MM.1S (cell line): ENCODE measurements at regions not wholly inside any gene's neighbourhood (a gene's known extent, or its start where the extent isn't known, plus 50 kb on each side); places are given as distances from the start of the nearest gene placed in this dataset.
A peak's percentile ranks its signal among the peaks of the same experiment; 100 is the strongest.

Source experiments
- CTCF ChIP-seq: fragments of 300-600 bp; sonication (generic); IDR thresholded peaks from 2 replicates; pipeline ENCODE4 v1.5.1; 2016; ENCODE audit warnings: antibody characterized with exemption, low read length, mixed read lengths
- EZH2 ChIP-seq: fragments of 300-600 bp; sonication (generic); optimal IDR thresholded peaks from 2 replicates; pipeline ENCODE3; 2017; ENCODE audit warnings: low read depth, mild to moderate bottlenecking, antibody characterized with exemption, low read length, mixed read lengths

- TF ChIP-seq CTCF (peak; percentile 69), EZH2 (no peak)
Observed at GRCh38 chr4:149999485-150000074, 78.7 kb upstream of the DCLK2 start.
